Breast epithelium (tissue), 4 donors: ENCODE measurements at regions not wholly inside any gene's neighbourhood (a gene's known extent, or its start where the extent isn't known, plus 50 kb on each side); places are given as distances from the start of the nearest gene placed in this dataset.

Source experiments
- DNase-seq, 2 donors: peaks; one replicate each; pipeline ENCODE4 v3.0.0-alpha.2; 2019; ENCODE audit warnings: low spot score in 2 of 2
- H3K27ac ChIP-seq, 2 donors: fragments of 200-600 bp; sonication (generic) in 1 of 2; one replicate each; pipeline ENCODE4 v1.5.1; 2016 to 2019; ENCODE audit warnings: mild to moderate bottlenecking in 1 of 2
- H3K27me3 ChIP-seq, 2 donors: fragments of 200-600 bp; sonication (generic) in 1 of 2; one replicate each; pipeline versions ENCODE4 v1.5.1 to v1.6.0; 2017 to 2019; ENCODE audit warnings: control low read depth in 1 of 2, mild to moderate bottlenecking in 1 of 2
- H3K36me3 ChIP-seq: fragments of 200-600 bp; one replicate; pipeline ENCODE4 v1.5.1; 2019
- H3K4me1 ChIP-seq, 2 donors: fragments of 200-600 bp; sonication (generic); one replicate each; pipeline ENCODE4 v1.5.1; 2016 to 2019; ENCODE audit warnings: control low read depth in 1 of 2
- H3K4me3 ChIP-seq, 3 donors: fragments of 200-600 bp; sonication (generic); 1 replicate in 2 of 3; 2 replicates in 1 of 3; pipeline ENCODE4 v1.5.1; 2016 to 2019; ENCODE audit warnings: mild to moderate bottlenecking in 3 of 3, moderate library complexity in 2 of 3
- H3K9me3 ChIP-seq, 2 donors: fragments of 200-600 bp; sonication (generic) in 1 of 2; one replicate each; pipeline ENCODE4 v1.5.1; 2016 to 2019; ENCODE audit warnings: control low read depth in 1 of 2
- CTCF ChIP-seq, 3 donors: fragments of 450-650 bp; IDR thresholded peaks; one replicate each; pipeline ENCODE4 v1.5.1; 2016 to 2017; ENCODE audit warnings: antibody characterized with exemption in 3 of 3, mild to moderate bottlenecking in 3 of 3, moderate library complexity in 3 of 3
- POLR2A ChIP-seq: fragments of 450-650 bp; IDR thresholded peaks from one replicate; pipeline ENCODE4 v1.6.1; 2016; ENCODE audit warnings: antibody characterized with exemption, mild to moderate bottlenecking, moderate library complexity
- POLR2AphosphoS5 ChIP-seq, 3 donors: sonication (generic); formaldehyde crosslinking; IDR thresholded peaks; one replicate each; pipeline ENCODE4 v1.6.1; 2017; ENCODE audit warnings: antibody characterized with exemption in 3 of 3
- intact Hi-C: fragments of 100-400 bp; cut with DNase I; formaldehyde crosslinking; loops from one replicate; pipeline ENCODE4 v1.15.1; 2023; ENCODE audit warnings: low total_unique reads

- H3K36me3 ChIP-seq = no peaks in the 10 kb centered on the region
Measured at GRCh38 chr15:46682969-46683791, 1034.1 kb upstream of the SEMA6D start.

DNA sequence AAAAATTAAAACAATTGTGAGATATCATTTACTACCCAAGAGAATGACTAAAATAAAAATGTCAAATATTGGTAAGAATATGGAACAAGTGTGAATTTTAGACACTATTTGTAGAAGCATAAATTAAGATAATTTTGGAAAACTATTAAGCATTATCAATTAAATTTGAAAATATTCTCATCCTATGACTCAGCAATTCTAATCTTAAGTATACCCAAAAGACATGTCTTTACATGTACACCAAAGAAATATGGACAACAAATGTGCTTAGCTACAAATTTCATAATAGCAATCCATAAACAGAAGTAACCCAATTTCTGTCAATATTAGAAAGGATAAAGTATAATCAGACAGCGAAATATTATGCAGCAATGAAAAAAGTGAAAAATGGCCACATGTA lies 1032.2 kb upstream of the SEMA6D start:
- no peaks in the 10 kb centered on the region for H3K4me1 ChIP-seq
- DNase-seq = no peak
- no peak overlapping the region for H3K4me3 ChIP-seq
- H3K27me3 ChIP-seq = no peaks in the 10 kb centered on the region
- no peaks in the 10 kb centered on the region for H3K36me3 ChIP-seq
- H3K9me3 ChIP-seq = no peaks in the 10 kb centered on the region
- TF ChIP-seq POLR2A = no peak
- TF ChIP-seq POLR2AphosphoS5 (IDR thresholded peaks at IDR 0.05) = no peak
- TF ChIP-seq CTCF (IDR thresholded peaks at IDR 0.05) = no peak
- no peak overlapping the region for H3K27ac ChIP-seq
- intact Hi-C loops = no loop called here

More at GRCh38 chr15:46682969-46683791, 1034.1 kb upstream of the SEMA6D start:
- Histone ChIP-seq H3K4me1 (no peaks in the 10 kb centered on the region), H3K9me3 (no peaks in the 10 kb centered on the region), H3K4me3 (no peak overlapping the region), H3K27ac (no peak overlapping the region), H3K27me3 (no peaks in the 10 kb centered on the region)
- TF ChIP-seq POLR2AphosphoS5 (IDR thresholded peaks at IDR 0.05) (no peak), POLR2A (no peak), CTCF (IDR thresholded peaks at IDR 0.05) (no peak)
- DNase-seq = no peak
- intact Hi-C loops = no loop called here

DNA sequence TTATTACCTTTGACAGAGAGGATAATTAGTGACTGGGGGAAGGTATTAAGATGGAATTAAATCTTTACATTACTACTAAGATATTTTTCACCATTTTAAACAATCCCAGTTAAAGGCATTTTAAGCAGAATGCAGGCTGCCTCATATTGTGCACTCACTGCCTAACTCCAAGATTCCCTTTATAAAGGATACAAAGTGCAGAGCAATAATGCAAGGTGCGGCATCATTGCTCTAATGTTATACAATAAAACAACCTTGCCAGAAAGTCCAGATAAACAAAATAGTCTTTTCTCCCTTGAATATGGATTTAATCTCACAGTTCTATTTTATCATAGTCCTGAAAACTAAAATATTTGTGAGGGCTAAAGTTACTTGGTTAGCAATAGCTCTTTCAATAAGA lies 1031.6 kb upstream of the SEMA6D start:
- Histone ChIP-seq H3K27ac (no peak overlapping the region), H3K4me3 (no peak overlapping the region)
- intact Hi-C loops = no loop called here

DNA sequence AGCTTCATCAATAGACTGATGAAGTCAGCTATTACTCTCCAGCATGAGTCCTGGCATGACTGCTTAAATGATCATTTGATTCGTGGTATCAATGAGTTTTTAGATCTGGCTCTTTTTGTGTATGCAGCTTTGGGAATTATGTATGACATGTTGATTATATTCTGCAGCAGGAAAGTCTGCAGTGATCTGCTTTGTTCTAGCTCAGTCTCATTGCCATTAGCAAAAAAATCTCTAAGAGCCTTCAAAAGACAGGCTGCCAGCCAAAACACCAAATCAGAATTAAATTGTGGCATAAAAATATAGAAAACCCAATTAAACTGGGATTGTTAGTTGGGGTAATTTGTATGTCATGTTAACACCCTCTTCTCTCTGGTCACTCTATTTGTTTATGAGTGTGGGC lies 1021.0 kb upstream of the SEMA6D start:
- Histone ChIP-seq H3K27ac (no peak overlapping the region), H3K4me3 (no peak overlapping the region), H3K4me1 (no peaks in the 10 kb centered on the region), H3K9me3 (no peaks in the 10 kb centered on the region), H3K36me3 (no peaks in the 10 kb centered on the region), H3K27me3 (no peaks in the 10 kb centered on the region)
- no peak for DNase-seq
- intact Hi-C loops = no loop called here
- TF ChIP-seq POLR2A (no peak), POLR2AphosphoS5 (IDR thresholded peaks at IDR 0.05) (no peak), CTCF (IDR thresholded peaks at IDR 0.05) (no peak)

More for the DNA sequence above, 1031.6 kb upstream of the SEMA6D start:
- no peaks in the 10 kb centered on the region for H3K27me3 ChIP-seq
- no peak for DNase-seq
- TF ChIP-seq POLR2AphosphoS5 (IDR thresholded peaks at IDR 0.05) (no peak), POLR2A (no peak), CTCF (IDR thresholded peaks at IDR 0.05) (no peak)
- H3K4me1 ChIP-seq = no peaks in the 10 kb centered on the region
- no peaks in the 10 kb centered on the region for H3K36me3 ChIP-seq
- no peaks in the 10 kb centered on the region for H3K9me3 ChIP-seq

DNA sequence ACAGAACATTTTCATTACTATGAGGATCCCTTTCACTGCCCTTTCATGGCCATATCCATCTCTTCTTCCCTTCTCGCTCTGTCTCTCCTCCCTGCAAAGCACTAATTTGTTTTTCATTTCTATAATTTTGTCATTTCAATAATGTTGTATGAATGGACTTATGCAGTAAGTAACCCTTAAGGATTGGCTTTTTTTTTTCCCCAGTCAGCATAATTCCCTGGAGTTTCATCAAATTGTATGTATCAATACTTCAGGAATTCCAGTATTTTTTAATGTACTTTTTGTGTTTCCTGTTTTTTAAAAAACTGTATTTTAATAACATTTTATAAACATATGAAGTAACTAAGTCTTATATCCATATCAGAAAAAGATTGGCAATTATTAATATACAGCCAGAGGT lies 1016.0 kb upstream of the SEMA6D start:
- no peaks in the 10 kb centered on the region for H3K36me3 ChIP-seq
- TF ChIP-seq POLR2AphosphoS5 (IDR thresholded peaks at IDR 0.05) (no peak), CTCF (IDR thresholded peaks at IDR 0.05) (no peak), POLR2A (no peak)
- no peaks in the 10 kb centered on the region for H3K9me3 ChIP-seq
- H3K27me3 ChIP-seq = no peaks in the 10 kb centered on the region
- no peaks in the 10 kb centered on the region for H3K4me1 ChIP-seq
- H3K4me3 ChIP-seq = no peak overlapping the region
- intact Hi-C loops = no loop called here
- no peak overlapping the region for H3K27ac ChIP-seq
- DNase-seq = no peak
